T-helper 17 cell (primary cell): ENCODE measurements at regions not wholly inside any gene's neighbourhood (a gene's known extent, or its start where the extent isn't known, plus 50 kb on each side); places are given as distances from the start of the nearest gene placed in this dataset.
"Not testable (repeated sequence)": the region's sequence is repeated elsewhere in the genome, so short reads cannot be mapped to it uniquely, and the experiment has no call there.

Experiments used
- ATAC-seq: fragments of 150-1000 bp; cut with Tn5 transposase; 2 replicates; pipeline ENCODE4 v1.10.0; 2021; ENCODE audit warnings: mild to moderate bottlenecking, moderate library complexity
- DNase-seq, 3 donors: peaks; one replicate each; pipeline versions ENCODE4 v3.0.0 to v3.0.0-alpha.2; 2020 to 2021
- H3K9me3 ChIP-seq: one replicate; pipeline ENCODE4 v1.7.0; 2013; ENCODE audit warnings: low read length, mild to moderate bottlenecking; ENCODE audit not compliant: control insufficient read depth, poor library complexity, severe bottlenecking
- H3K27ac Mint-ChIP-seq: one replicate; pipeline ENCODE4 v1.8.0; 2022; ENCODE audit warnings: mild to moderate bottlenecking, moderate library complexity, mixed read lengths
- H3K27me3 Mint-ChIP-seq: one replicate; pipeline ENCODE4 v1.8.0; 2022; ENCODE audit warnings: mixed read lengths
- H3K36me3 Mint-ChIP-seq: one replicate; pipeline ENCODE4 v1.8.0; 2022; ENCODE audit warnings: low read depth, mixed read lengths
- H3K4me1 Mint-ChIP-seq: one replicate; pipeline ENCODE4 v1.8.0; 2022; ENCODE audit warnings: mild to moderate bottlenecking, mixed read lengths
- H3K4me3 Mint-ChIP-seq: one replicate; pipeline ENCODE4 v1.8.0; 2022; ENCODE audit warnings: mild to moderate bottlenecking, moderate library complexity, mixed read lengths

- H3K9me3 ChIP-seq = no peaks in the 10 kb centered on the region
- H3K36me3 Mint-ChIP-seq = no peaks in the 10 kb centered on the region
- DNase-seq = no peak
- ATAC-seq = no peak
- H3K27ac Mint-ChIP-seq = no peak overlapping the region
- H3K27me3 Mint-ChIP-seq = no peaks in the 10 kb centered on the region
- H3K4me1 Mint-ChIP-seq = no peaks in the 10 kb centered on the region
- no peak overlapping the region for H3K4me3 Mint-ChIP-seq
These were observed 1427.4 kb upstream of the ADGRL3 start for GRCh38 chr4:59772641-59773139.

DNA sequence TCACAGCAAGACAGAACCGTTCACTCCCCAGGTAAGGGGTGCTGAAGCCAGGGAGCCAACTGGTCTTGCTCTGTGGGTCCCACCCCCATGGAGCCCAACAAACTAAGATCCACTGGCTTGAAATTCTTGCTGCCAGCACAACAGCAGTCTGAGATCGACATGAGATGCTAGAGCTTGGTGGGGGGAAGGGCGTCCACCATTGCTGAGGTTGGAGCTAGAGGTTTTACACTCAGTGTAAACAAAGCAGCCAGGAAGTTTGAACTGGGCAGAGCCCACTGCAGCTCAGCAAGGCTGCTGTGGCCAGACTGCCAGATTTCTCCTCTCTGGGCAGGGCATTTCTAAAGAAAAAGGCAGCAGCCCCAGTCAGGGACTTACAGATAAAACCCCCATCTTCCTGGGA, 1419.9 kb upstream of the ADGRL3 start:
- not testable (repeated sequence) for H3K27me3 Mint-ChIP-seq, DNase-seq, H3K36me3 Mint-ChIP-seq, H3K27ac Mint-ChIP-seq, ATAC-seq, H3K4me3 Mint-ChIP-seq, H3K9me3 ChIP-seq, H3K4me1 Mint-ChIP-seq

GRCh38 chr4:59805176-59805575, 1395.0 kb upstream of the ADGRL3 start:
- Mint-ChIP-seq H3K27me3 (no peaks in the 10 kb centered on the region), H3K36me3 (no peaks in the 10 kb centered on the region), H3K4me3 (no peak overlapping the region), H3K27ac (no peak overlapping the region), H3K4me1 (no peaks in the 10 kb centered on the region)
- peaks cover 4% of the 10 kb centered on the region for H3K9me3 ChIP-seq
- DNase-seq (no peak), ATAC-seq (no peak)

- H3K27ac Mint-ChIP-seq = no peak overlapping the region
These were observed 1385.6 kb upstream of the ADGRL3 start for GRCh38 chr4:59814402-59815010.

GRCh38 chr4:59818656-59819055, 1381.5 kb upstream of the ADGRL3 start:
- no peaks in the 10 kb centered on the region for H3K9me3 ChIP-seq
- Mint-ChIP-seq H3K27me3 (no peaks in the 10 kb centered on the region), H3K27ac (no peak overlapping the region), H3K4me1 (no peaks in the 10 kb centered on the region), H3K4me3 (no peak overlapping the region), H3K36me3 (no peaks in the 10 kb centered on the region)
- DNase-seq (no peak), ATAC-seq (no peak)

More at GRCh38 chr4:59814402-59815010, 1385.6 kb upstream of the ADGRL3 start:
- Mint-ChIP-seq H3K4me1 (no peaks in the 10 kb centered on the region), H3K36me3 (no peaks in the 10 kb centered on the region), H3K4me3 (no peak overlapping the region), H3K27me3 (no peaks in the 10 kb centered on the region)
- no peaks in the 10 kb centered on the region for H3K9me3 ChIP-seq
- DNase-seq = no peak
- ATAC-seq = no peak

GRCh38 chr4:59823311-59823710, 1376.8 kb upstream of the ADGRL3 start:
- no peak overlapping the region for H3K4me3 Mint-ChIP-seq

GRCh38 chr4:59825104-59825503, 1375.0 kb upstream of the ADGRL3 start:
- H3K9me3 ChIP-seq = no peaks in the 10 kb centered on the region
- Mint-ChIP-seq H3K27ac (no peak overlapping the region), H3K27me3 (no peaks in the 10 kb centered on the region), H3K36me3 (no peaks in the 10 kb centered on the region), H3K4me3 (no peak overlapping the region), H3K4me1 (no peaks in the 10 kb centered on the region)
- DNase-seq = no peak
- no peak for ATAC-seq

More at GRCh38 chr4:59823311-59823710, 1376.8 kb upstream of the ADGRL3 start:
- no peak overlapping the region for H3K27ac Mint-ChIP-seq
- ATAC-seq = no peak
- H3K4me1 Mint-ChIP-seq = no peaks in the 10 kb centered on the region
- H3K27me3 Mint-ChIP-seq = no peaks in the 10 kb centered on the region
- DNase-seq = no peak
- H3K9me3 ChIP-seq = no peaks in the 10 kb centered on the region
- H3K36me3 Mint-ChIP-seq = no peaks in the 10 kb centered on the region

- no peak for ATAC-seq
- no peak overlapping the region for H3K27ac Mint-ChIP-seq
- H3K4me1 Mint-ChIP-seq = no peaks in the 10 kb centered on the region
- no peaks in the 10 kb centered on the region for H3K36me3 Mint-ChIP-seq
- DNase-seq = no peak
- H3K27me3 Mint-ChIP-seq = no peaks in the 10 kb centered on the region
- no peak overlapping the region for H3K4me3 Mint-ChIP-seq
- H3K9me3 ChIP-seq = no peaks in the 10 kb centered on the region
These were observed 1368.4 kb upstream of the ADGRL3 start for GRCh38 chr4:59831746-59832145.

DNA sequence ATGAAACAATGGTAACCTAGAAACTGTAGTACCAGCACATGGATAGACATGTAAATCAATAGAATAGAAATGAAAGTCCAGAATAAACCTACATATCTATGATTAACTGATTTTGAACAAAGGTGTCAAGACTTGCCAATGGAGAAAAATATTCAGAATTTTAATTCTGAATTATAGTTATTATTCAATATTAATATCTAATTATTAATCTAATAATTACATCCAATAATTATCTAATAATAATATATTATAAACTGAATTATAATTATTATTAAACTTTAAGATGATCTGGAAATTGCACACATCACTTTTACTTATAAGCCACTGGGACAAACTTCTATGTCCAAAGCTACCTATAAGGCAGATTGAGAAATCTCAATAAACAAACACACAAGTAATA, 1365.2 kb upstream of the ADGRL3 start:
- Mint-ChIP-seq H3K4me3 (no peak overlapping the region), H3K36me3 (no peaks in the 10 kb centered on the region), H3K27ac (no peak overlapping the region), H3K27me3 (no peaks in the 10 kb centered on the region), H3K4me1 (no peaks in the 10 kb centered on the region)
- DNase-seq (no peak), ATAC-seq (no peak)
- H3K9me3 ChIP-seq = no peaks in the 10 kb centered on the region

DNA sequence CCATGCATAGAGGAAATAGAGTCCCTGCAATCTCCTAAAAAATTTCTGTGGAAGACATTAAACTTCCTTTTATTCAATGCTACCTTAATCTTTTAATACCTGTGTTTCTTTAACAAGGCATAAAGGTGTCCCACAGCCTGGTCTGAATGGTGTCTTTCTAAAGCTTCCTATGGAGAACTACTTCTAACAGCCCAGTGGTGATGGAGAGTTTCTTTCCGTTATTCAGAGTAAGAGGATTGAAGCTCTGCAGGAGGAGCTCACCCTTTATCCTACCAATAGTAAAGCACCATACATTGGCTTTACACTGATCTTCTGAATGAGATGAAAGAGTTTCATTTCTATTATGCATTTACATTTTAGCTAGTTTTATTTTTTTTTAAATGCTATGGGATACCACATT, 1362.4 kb upstream of the ADGRL3 start:
- DNase-seq (no peak), ATAC-seq (no peak)
- no peak overlapping the region for H3K27ac Mint-ChIP-seq
- no peaks in the 10 kb centered on the region for H3K9me3 ChIP-seq
- no peaks in the 10 kb centered on the region for H3K36me3 Mint-ChIP-seq
- H3K27me3 Mint-ChIP-seq = no peaks in the 10 kb centered on the region
- no peak overlapping the region for H3K4me3 Mint-ChIP-seq
- H3K4me1 Mint-ChIP-seq = no peaks in the 10 kb centered on the region

- no peaks in the 10 kb centered on the region for H3K4me1 Mint-ChIP-seq
- H3K9me3 ChIP-seq = no peaks in the 10 kb centered on the region
- no peak overlapping the region for H3K27ac Mint-ChIP-seq
- no peaks in the 10 kb centered on the region for H3K36me3 Mint-ChIP-seq
- H3K4me3 Mint-ChIP-seq = no peak overlapping the region
- no peak for DNase-seq
- ATAC-seq = no peak
- no peaks in the 10 kb centered on the region for H3K27me3 Mint-ChIP-seq
These were observed 1361.9 kb upstream of the ADGRL3 start for GRCh38 chr4:59838236-59838635.

DNA sequence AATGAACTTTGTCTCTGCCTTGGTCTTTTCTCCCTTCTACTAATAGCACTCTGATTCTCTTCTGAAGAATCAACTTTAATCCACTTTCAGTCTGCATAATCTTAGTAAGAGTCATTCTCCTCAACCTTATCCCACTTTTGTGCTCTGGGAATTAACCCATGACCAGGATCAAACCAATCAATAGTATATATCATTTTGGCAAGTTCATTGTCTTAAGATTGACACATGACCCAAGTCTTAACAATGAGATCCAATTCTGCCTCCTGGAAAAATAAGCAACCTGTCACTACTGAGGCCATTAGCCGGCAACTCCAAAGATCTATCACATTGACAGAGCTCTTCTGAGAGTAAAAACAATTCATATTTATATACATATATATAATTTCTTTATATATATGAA, 1358.4 kb upstream of the ADGRL3 start:
- H3K27ac Mint-ChIP-seq = no peak overlapping the region
- H3K36me3 Mint-ChIP-seq = no peaks in the 10 kb centered on the region
- no peaks in the 10 kb centered on the region for H3K9me3 ChIP-seq
- H3K27me3 Mint-ChIP-seq = no peaks in the 10 kb centered on the region
- H3K4me3 Mint-ChIP-seq = no peak overlapping the region
- H3K4me1 Mint-ChIP-seq = no peaks in the 10 kb centered on the region
- no peak for DNase-seq
- no peak for ATAC-seq

GRCh38 chr4:59848457-59848856, 1351.7 kb upstream of the ADGRL3 start:
- H3K27me3 Mint-ChIP-seq = no peaks in the 10 kb centered on the region
- no peaks in the 10 kb centered on the region for H3K9me3 ChIP-seq
- no peaks in the 10 kb centered on the region for H3K4me1 Mint-ChIP-seq

GRCh38 chr4:59855630-59856352, 1344.3 kb upstream of the ADGRL3 start:
- H3K36me3 Mint-ChIP-seq = no peaks in the 10 kb centered on the region
- no peaks in the 10 kb centered on the region for H3K27me3 Mint-ChIP-seq
- DNase-seq (peak in 1 of 3 donors; percentile 1), ATAC-seq (no peak)
- no peak overlapping the region for H3K27ac Mint-ChIP-seq
- H3K4me3 Mint-ChIP-seq = no peak overlapping the region
- no peaks in the 10 kb centered on the region for H3K4me1 Mint-ChIP-seq
- no peaks in the 10 kb centered on the region for H3K9me3 ChIP-seq

More at GRCh38 chr4:59848457-59848856, 1351.7 kb upstream of the ADGRL3 start:
- Mint-ChIP-seq H3K27ac (no peak overlapping the region), H3K36me3 (no peaks in the 10 kb centered on the region), H3K4me3 (no peak overlapping the region)
- no peak for ATAC-seq
- DNase-seq = no peak
